Thymus (tissue), 11 donors: ENCODE measurements at regions not wholly inside any gene's neighbourhood (a gene's known extent, or its start where the extent isn't known, plus 50 kb on each side); places are given as distances from the start of the nearest gene placed in this dataset.

Experiments
- DNase-seq, 9 donors: peaks; one replicate each; pipeline ENCODE4 v3.0.0-alpha.2; 2013; ENCODE audit warnings: low spot score in 9 of 9, low read depth in 6 of 9, missing footprints in 1 of 9
- H3K27ac ChIP-seq, 2 donors: one replicate each; pipeline ENCODE4 v1.5.1; 2013; ENCODE audit warnings: control low read depth in 1 of 2, low read depth in 1 of 2, low read length in 1 of 2, mild to moderate bottlenecking in 1 of 2, moderate library complexity in 1 of 2
- H3K27me3 ChIP-seq, 2 donors: one replicate each; pipeline ENCODE4 v1.5.1; 2013; ENCODE audit warnings: low read length in 1 of 2; ENCODE audit not compliant: control insufficient read depth in 2 of 2, insufficient read depth in 1 of 2
- H3K36me3 ChIP-seq, 2 donors: one replicate each; pipeline ENCODE4 v1.5.1; 2013; ENCODE audit warnings: low read length in 1 of 2, mild to moderate bottlenecking in 1 of 2, moderate library complexity in 1 of 2; ENCODE audit not compliant: control insufficient read depth in 2 of 2, insufficient read depth in 2 of 2
- H3K4me1 ChIP-seq, 2 donors: one replicate each; pipeline ENCODE4 v1.5.1; 2013; ENCODE audit warnings: low read length in 2 of 2; ENCODE audit not compliant: control insufficient read depth in 2 of 2, insufficient read depth in 2 of 2
- H3K4me3 ChIP-seq, 2 donors: one replicate each; pipeline ENCODE4 v1.5.1; 2013; ENCODE audit warnings: low read length in 2 of 2, control low read depth in 1 of 2, mild to moderate bottlenecking in 1 of 2
- H3K9me3 ChIP-seq, 2 donors: one replicate each; pipeline ENCODE4 v1.5.1; 2013; ENCODE audit warnings: low read length in 1 of 2, mild to moderate bottlenecking in 1 of 2; ENCODE audit not compliant: control insufficient read depth in 2 of 2, insufficient read depth in 1 of 2
- WGBS: extraction: QIAGEN DNeasy Blood & Tissue Kit; methylation state at CpG from one replicate; pipeline ENCODE4 v1.1.7; 2013; 5-methylcytosine and 5-hydroxymethylcytosine counted together
- donor health status: healthy.

DNA sequence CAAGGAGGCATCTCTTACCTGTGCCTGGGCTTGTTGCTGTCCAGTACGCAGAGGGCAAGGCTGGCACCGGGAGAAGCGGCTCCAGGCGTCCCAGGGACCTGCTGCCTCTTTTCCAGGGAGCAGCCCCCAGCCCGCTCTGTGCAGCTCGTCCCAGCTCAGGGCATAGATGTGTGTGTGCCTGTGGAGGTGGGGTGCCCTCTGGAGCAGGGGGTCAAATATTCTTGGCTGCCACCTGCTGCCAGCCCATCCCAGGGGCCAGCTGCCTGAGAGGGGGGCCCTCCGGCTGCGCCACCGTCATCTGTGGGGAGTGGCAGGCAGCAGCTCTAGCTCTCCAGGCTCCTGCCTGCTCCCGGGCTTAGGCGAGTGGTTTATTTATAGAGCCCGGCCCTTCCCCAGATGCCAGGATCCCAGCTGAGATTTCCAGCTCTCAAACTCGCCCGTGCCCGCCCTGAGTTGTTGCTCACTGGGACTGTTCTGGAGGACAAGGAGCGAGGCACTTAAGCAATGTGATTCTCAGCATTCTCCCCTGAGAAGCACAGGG, 87.5 kb downstream of the RTL6 start:
- H3K36me3 ChIP-seq = no peaks in the 10 kb centered on the region
- H3K9me3 ChIP-seq = no peaks in the 10 kb centered on the region
- no peak for DNase-seq
- H3K27ac ChIP-seq = no peak overlapping the region
- WGBS = 94% methylated on average over 16 of the region's 16 CpGs
- H3K4me1 ChIP-seq = no peaks in the 10 kb centered on the region
- no peak overlapping the region for H3K4me3 ChIP-seq
- no peaks in the 10 kb centered on the region for H3K27me3 ChIP-seq

DNA sequence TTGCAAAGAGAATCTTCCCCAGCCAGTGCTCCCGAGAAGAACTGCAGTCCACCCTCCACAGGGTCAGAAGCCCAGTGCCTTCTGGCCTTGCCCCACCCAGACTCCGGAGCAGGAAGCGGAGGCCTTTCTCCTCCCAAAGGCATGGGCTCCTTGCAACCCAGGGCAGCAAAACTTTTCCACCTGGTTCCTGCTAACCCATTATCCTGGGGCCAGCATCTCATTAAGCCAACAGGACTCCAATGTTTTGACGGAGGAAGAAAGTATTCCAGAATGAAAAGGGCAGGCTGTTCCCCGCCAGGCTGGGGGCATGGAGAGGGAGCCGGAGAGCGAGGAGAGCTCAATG, 88.1 kb downstream of the RTL6 start:
- Histone ChIP-seq H3K9me3 (no peaks in the 10 kb centered on the region), H3K36me3 (no peaks in the 10 kb centered on the region), H3K27me3 (no peaks in the 10 kb centered on the region), H3K27ac (no peak overlapping the region), H3K4me1 (no peaks in the 10 kb centered on the region), H3K4me3 (no peak overlapping the region)
- WGBS = 96% methylated on average over 7 of the region's 7 CpGs
- DNase-seq = no peak

DNA sequence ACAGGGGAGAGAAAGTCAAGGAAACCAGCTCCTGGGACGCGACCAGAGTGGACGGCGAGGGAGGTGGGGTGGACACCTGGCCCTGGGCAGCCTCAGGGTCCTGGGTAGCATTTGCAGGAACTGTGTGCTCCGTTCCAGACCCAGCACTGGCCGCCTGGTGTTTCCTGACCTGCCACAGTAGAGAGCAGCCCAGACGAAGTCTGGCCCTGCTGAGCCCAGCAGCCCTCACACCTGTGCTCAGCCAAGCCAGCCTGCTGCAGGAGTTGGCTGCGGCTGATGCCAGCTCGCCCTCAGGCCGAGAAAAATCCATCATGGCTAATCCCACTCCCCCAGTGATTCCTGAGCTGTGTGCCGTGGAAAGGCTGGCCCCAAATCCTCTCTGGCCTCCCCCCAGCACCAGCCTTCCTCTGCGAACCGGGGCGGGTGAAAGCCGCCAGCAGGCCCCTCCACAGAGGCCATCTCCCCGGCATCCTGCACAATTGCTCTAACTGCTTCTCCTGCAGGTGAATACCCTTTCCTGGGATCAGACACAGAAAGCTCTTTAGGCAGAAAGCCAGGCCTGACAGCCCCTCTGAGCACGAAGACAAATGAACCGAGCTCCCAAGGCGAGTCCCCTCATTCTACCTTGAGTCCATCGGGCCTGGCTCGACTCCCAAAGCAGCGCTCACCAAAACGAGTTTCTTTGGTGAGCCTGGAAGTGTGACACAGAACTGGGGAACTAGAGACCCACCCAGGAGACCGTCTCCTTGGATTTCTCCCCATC, 88.6 kb downstream of the RTL6 start:
- Histone ChIP-seq H3K4me3 (no peak overlapping the region), H3K36me3 (no peaks in the 10 kb centered on the region), H3K9me3 (no peaks in the 10 kb centered on the region), H3K27ac (no peak overlapping the region), H3K4me1 (no peaks in the 10 kb centered on the region), H3K27me3 (no peaks in the 10 kb centered on the region)
- no peak for DNase-seq
- WGBS = 84% methylated on average over 24 of the region's 24 CpGs

DNA sequence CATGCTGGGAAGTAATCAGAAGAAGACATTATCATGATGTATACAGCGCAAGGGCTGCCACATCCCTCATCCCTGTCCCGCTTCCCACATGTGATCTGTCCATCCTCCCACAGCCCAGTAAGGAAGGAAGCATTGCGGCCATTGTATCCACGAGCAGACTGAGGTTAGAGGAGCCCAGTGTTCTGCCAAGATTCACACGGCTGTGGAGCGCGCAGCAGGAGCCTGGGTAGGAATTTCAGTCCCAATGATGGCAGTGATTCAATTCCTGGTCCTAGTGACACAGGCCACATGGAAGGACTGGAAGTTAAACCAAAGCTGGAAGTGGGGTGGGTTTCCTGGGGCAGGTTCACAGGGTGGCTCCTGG, 89.2 kb downstream of the RTL6 start:
- Histone ChIP-seq H3K4me1 (no peaks in the 10 kb centered on the region), H3K4me3 (no peak overlapping the region), H3K27me3 (no peaks in the 10 kb centered on the region), H3K27ac (no peak overlapping the region), H3K9me3 (no peaks in the 10 kb centered on the region), H3K36me3 (no peaks in the 10 kb centered on the region)
- WGBS = 91% methylated on average over 7 of the region's 7 CpGs
- no peak for DNase-seq

DNA sequence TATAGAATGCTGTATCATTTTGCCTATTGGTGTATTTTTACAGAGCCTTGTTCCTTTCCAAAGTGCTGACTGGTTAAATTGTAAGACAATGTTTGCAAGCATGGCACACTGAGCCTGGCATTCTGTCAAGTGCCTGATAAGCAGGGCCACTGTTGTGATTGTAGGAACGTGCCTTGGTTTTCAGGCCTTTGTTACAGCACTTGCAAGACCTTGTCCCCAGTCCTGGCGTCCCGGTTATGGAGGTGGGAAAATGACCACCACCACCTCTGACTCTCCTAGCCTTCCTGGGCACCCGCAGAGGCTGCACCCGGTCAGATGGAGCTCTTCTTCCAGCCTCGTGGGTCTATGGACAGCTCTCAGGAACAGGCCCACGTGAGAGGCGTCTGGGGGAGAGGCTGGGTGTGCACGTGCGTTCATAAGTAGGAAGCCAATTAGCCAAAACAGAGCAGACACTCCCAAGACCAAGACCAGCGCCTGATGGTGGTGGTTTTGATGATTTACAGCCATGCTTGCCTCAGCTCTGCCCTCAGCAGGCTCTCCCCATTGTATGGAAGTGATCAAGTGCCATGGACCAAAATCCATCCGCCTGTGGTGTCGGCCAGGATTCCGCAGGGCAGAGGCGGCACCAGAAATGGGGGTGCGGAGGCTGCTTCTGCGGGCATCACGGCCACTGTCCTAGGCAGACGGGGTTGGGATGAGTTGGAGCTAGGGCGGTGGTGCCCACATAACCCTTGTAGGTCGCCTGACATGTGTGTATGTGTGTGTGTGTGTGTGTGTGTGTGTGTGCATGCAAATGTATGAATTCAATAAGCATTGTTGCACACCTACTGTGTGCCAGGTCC, 89.8 kb downstream of the RTL6 start:
- Histone ChIP-seq H3K27me3 (no peaks in the 10 kb centered on the region), H3K4me1 (no peaks in the 10 kb centered on the region), H3K36me3 (no peaks in the 10 kb centered on the region), H3K9me3 (no peaks in the 10 kb centered on the region), H3K27ac (no peak overlapping the region), H3K4me3 (no peak overlapping the region)
- DNase-seq = no peak
- WGBS = 86% methylated on average over 21 of the region's 21 CpGs

DNA sequence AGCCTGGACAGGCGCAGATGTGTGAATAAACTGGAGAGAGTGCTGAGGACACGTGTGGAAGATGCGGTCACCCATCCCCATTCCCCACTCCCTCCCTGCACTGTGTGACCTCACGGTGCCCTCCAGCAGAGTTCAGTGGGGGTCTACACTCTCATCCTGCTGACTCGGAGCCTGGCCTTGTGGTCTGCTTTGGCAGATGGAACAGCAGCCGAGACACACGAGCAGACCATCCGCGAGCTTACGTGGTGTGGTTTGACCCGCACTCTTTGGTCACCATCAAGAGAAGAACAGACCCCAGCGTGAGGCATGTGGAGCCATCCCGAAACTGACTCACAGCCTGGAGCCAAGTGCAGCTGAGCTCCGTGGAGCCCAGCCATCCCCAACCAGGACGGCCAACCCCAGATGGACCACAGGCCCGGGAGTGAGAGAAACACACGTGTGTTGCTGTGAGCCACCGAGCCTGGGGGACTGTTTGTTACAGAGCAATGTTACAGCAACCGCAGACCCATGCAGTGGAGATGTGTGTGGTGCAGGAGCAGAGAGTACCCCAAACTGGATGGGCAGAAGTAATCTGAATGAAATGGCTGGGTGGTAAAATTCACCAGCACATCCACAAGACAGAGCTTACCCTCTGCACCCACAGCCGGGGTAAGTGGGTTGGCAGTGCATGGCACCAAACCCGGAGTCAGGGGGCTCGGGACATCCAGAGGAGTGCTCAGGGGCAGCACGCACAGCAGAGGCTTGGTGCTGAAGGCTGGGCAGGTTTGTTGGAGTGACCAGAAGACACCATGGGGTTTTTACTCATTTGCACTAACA, 90.7 kb downstream of the RTL6 start:
- no peaks in the 10 kb centered on the region for H3K9me3 ChIP-seq
- 90% methylated on average over 23 of the region's 23 CpGs for WGBS
- no peaks in the 10 kb centered on the region for H3K27me3 ChIP-seq
- no peaks in the 10 kb centered on the region for H3K4me1 ChIP-seq
- H3K4me3 ChIP-seq = no peak overlapping the region
- no peak overlapping the region for H3K27ac ChIP-seq
- DNase-seq = no peak
- H3K36me3 ChIP-seq = no peaks in the 10 kb centered on the region

DNA sequence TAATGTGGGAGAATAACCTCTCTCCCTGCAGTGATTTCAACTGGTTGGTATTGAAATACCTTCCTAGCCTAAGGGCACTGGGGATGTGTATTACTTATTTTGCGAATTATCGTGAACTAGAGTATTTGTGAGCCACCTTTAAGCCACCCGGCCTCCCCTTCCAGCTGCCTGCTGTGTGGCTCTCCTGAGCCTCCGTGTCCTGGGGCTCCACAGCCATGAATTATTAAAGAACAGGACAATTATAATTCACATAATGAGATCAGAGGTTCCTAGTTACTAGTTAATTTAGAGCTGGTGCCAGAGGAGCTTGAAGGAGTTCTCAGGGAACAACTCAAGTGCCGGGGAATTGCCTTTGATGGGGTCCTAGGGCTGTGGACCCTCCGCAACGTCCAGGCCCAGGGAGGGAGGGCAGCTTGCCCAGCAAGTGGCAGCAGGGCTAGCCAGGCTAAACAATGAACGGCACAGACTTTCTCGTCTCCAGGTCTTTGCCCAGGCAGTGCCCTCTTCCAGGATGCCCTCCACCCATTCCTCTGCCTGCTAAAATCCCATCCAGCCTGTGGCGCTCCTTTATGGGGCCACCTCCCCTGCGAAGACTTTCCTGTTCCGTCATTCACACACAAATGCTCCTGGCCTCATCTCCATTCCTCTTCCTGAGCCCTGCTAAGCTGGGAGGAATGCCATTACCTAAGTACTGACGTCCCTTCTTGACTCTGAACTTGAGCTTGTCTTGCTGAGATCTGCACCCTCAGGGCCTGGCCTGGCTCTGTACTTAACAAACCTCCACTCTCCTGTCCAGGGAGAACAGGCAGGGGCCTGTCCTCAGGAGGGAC, 91.5 kb downstream of the RTL6 start:
- no peaks in the 10 kb centered on the region for H3K4me1 ChIP-seq
- H3K27me3 ChIP-seq = no peaks in the 10 kb centered on the region
- H3K36me3 ChIP-seq = no peaks in the 10 kb centered on the region
- H3K9me3 ChIP-seq = no peaks in the 10 kb centered on the region
- H3K27ac ChIP-seq = no peak overlapping the region
- DNase-seq = no peak
- 89% methylated on average over 13 of the region's 13 CpGs for WGBS
- no peak overlapping the region for H3K4me3 ChIP-seq

DNA sequence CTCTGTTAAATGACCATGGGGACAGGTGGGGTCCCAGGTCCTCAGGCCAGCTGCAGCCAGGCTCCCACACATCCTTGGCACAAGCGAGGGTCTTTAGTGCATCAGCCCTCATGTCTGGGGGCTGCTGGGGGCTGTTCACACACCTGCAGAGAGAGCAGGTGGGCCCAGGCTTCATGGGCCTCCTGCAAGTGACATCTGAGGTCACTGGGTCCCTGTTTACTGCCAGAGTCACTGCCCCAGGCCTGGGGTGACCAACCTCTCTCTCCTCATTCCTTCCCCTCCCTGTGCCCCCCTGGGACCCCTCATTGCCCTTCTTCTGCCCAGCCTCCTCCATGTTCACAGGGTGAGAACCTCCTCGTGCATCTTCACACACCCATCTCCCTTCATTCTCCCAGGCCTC, 92.4 kb downstream of the RTL6 start:
- H3K27ac ChIP-seq = no peak overlapping the region
- no peak for DNase-seq
- no peaks in the 10 kb centered on the region for H3K36me3 ChIP-seq
- H3K4me1 ChIP-seq = no peaks in the 10 kb centered on the region
- no peaks in the 10 kb centered on the region for H3K27me3 ChIP-seq
- no peak overlapping the region for H3K4me3 ChIP-seq
- H3K9me3 ChIP-seq = no peaks in the 10 kb centered on the region
- WGBS = 89% methylated on average over 2 of the region's 2 CpGs
